Suprapubic skin (tissue), 4 donors: ENCODE measurements at regions not wholly inside any gene's neighbourhood (a gene's known extent, or its start where the extent isn't known, plus 50 kb on each side); places are given as distances from the start of the nearest gene placed in this dataset.

Source experiments
- DNase-seq, 2 donors: peaks; one replicate each; pipeline ENCODE4 v3.0.0-alpha.2; 2019; ENCODE audit warnings: low spot score in 2 of 2
- H3K27ac ChIP-seq: fragments of 200-600 bp; sonication (generic); one replicate; pipeline ENCODE4 v1.5.1; 2019
- H3K27me3 ChIP-seq: fragments of 200-600 bp; sonication (generic); one replicate; pipeline ENCODE4 v1.5.1; 2019
- H3K36me3 ChIP-seq: fragments of 200-600 bp; sonication (generic); one replicate; pipeline ENCODE4 v1.5.1; 2019
- H3K4me1 ChIP-seq: fragments of 200-600 bp; sonication (generic); one replicate; pipeline ENCODE4 v1.5.1; 2019
- H3K4me3 ChIP-seq: fragments of 200-600 bp; sonication (generic); one replicate; pipeline ENCODE4 v1.5.1; 2019; ENCODE audit warnings: mild to moderate bottlenecking
- H3K9me3 ChIP-seq: fragments of 200-600 bp; sonication (generic); one replicate; pipeline ENCODE4 v1.5.1; 2019
- EP300 ChIP-seq: sonication (generic); formaldehyde crosslinking; IDR thresholded peaks from one replicate; pipeline ENCODE4 v1.6.1; 2017; ENCODE audit warnings: antibody characterized with exemption
- POLR2A ChIP-seq, 2 donors: fragments of 450-650 bp; IDR thresholded peaks; one replicate each; pipeline ENCODE4 v1.6.1; 2017; ENCODE audit warnings: antibody characterized with exemption in 2 of 2, mild to moderate bottlenecking in 2 of 2, moderate library complexity in 2 of 2
- POLR2AphosphoS5 ChIP-seq, 3 donors: sonication (generic); formaldehyde crosslinking; IDR thresholded peaks; one replicate each; pipeline ENCODE4 v1.6.1; 2017; ENCODE audit warnings: antibody characterized with exemption in 3 of 3
- WGBS: methylation state at CpG from one replicate; pipeline ENCODE4 v1.1.5; 2018; 5-methylcytosine and 5-hydroxymethylcytosine counted together
- TF ChIP-seq, protein P1 (sequence below), 2 donors: fragments of 200-600 bp in 1 of 2; fragments of 450-650 bp in 1 of 2; sonication (generic) in 1 of 2; IDR thresholded peaks; one replicate each; pipeline ENCODE4 v1.5.1; 2016 to 2019; ENCODE audit warnings: antibody characterized with exemption in 2 of 2, mild to moderate bottlenecking in 1 of 2, moderate library complexity in 1 of 2

DNA sequence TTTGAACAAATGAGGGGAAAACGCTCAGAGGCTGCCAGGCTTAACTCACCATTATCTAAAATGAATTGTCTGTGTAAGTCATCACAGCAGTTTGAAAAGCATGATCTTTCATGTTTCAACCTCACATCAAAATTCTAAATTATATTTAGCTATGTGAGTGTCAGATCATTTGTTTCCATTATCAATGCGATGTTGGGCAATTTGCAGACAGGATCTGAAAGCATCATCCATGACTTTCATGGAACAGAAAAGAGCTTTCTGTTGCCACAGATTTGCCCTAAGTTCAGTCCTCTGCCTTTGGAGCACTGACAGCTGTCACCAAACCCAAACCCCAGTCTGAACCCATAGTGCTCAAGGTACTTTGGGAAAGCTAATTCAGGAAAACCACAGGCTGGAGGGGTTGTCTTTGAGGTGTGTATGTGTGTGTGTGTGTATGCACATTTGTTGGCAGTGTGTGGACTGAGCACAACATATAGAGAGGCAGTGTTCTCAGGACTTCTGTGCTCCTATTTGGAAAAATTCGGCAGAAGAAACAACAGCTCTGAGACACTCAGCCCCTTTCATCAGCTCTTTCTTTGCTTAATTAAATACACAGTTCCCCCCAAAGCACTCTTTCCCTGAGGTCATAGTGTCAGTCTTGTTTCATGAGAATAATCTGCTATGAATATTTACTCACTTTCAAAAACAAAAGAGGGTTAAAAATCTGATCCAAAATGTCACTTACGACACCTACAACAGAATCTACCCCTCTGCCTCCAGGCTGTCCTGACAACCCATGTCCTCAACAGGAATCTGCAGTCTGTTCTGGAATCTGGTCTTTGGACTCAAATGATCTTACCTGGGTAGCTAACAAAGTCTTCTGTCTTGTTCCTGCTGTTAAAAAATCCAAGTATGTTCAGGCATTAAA, 188.5 kb upstream of the KLF14 start:
- Histone ChIP-seq H3K27ac (peak overlapping the region; percentile 70), H3K36me3 (peaks cover 9% of the 10 kb centered on the region), H3K9me3 (no peaks in the 10 kb centered on the region), H3K4me1 (peaks cover 48% of the 10 kb centered on the region), H3K27me3 (no peaks in the 10 kb centered on the region), H3K4me3 (no peak overlapping the region)
- 59% methylated on average over 4 of the region's 4 CpGs for WGBS
- TF ChIP-seq, protein P1, sequence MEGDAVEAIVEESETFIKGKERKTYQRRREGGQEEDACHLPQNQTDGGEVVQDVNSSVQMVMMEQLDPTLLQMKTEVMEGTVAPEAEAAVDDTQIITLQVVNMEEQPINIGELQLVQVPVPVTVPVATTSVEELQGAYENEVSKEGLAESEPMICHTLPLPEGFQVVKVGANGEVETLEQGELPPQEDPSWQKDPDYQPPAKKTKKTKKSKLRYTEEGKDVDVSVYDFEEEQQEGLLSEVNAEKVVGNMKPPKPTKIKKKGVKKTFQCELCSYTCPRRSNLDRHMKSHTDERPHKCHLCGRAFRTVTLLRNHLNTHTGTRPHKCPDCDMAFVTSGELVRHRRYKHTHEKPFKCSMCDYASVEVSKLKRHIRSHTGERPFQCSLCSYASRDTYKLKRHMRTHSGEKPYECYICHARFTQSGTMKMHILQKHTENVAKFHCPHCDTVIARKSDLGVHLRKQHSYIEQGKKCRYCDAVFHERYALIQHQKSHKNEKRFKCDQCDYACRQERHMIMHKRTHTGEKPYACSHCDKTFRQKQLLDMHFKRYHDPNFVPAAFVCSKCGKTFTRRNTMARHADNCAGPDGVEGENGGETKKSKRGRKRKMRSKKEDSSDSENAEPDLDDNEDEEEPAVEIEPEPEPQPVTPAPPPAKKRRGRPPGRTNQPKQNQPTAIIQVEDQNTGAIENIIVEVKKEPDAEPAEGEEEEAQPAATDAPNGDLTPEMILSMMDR (IDR thresholded peaks at IDR 0.05), result no peak
- TF ChIP-seq EP300, result no peak
- no peak for TF ChIP-seq POLR2AphosphoS5 (IDR thresholded peaks at IDR 0.05)
- no peak for TF ChIP-seq POLR2A (IDR thresholded peaks at IDR 0.05)
- no peak for DNase-seq

DNA sequence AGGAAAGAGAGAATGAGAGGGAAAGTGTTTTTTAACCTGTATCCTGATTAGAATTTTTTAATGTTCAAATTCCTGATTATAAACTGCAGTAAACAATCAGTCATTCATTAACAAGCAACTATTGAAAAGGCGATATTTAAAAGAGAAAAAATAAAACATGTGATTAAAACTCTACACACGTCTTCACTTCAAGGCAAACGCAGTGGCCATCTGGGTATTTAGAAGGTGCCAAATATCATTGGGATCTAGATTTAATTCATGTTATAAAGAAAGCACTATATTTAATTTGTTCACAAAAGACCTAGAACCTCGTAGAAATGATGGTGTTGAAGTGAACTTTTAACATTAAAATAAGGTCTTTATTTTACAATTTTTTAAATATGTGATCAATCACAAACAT, 189.4 kb upstream of the KLF14 start:
- no peak overlapping the region for H3K4me3 ChIP-seq
- peaks cover 46% of the 10 kb centered on the region for H3K4me1 ChIP-seq
- H3K9me3 ChIP-seq, result no peaks in the 10 kb centered on the region
- TF ChIP-seq, protein P1 (IDR thresholded peaks at IDR 0.05), result no peak
- TF ChIP-seq EP300, result no peak
- no peak for TF ChIP-seq POLR2AphosphoS5 (IDR thresholded peaks at IDR 0.05)
- no peak for TF ChIP-seq POLR2A (IDR thresholded peaks at IDR 0.05)
- no peak overlapping the region for H3K27ac ChIP-seq
- no peaks in the 10 kb centered on the region for H3K27me3 ChIP-seq
- DNase-seq, result no peak
- H3K36me3 ChIP-seq, result peaks cover 12% of the 10 kb centered on the region
- WGBS, result 68% methylated on average over 4 of the region's 4 CpGs

DNA sequence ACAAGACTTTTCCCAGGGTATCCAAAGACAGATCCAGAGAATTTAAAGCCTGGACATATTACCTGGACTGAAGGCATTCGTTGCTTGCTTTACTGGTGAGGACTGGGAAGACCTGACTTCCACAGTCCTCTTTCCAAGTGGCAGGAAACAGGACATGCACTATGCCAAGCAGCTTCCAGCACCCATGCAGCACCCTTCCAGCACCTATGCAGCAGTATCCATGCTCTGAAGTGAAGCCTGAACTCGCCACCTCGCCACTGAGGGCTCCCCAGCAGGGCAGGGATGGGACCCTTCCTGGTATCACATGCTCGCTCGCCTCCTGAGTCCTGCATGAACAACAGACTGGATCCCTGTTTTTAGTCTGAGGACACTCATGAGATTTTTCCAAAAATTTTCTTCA, 189.9 kb upstream of the KLF14 start:
- 85% methylated on average over 5 of the region's 5 CpGs for WGBS
- H3K4me1 ChIP-seq, result peaks cover 44% of the 10 kb centered on the region
- TF ChIP-seq POLR2A (IDR thresholded peaks at IDR 0.05), result no peak
- no peak for TF ChIP-seq EP300
- no peak for TF ChIP-seq POLR2AphosphoS5 (IDR thresholded peaks at IDR 0.05)
- TF ChIP-seq, protein P1 (IDR thresholded peaks at IDR 0.05), result no peak
- H3K27me3 ChIP-seq, result no peaks in the 10 kb centered on the region
- peaks cover 12% of the 10 kb centered on the region for H3K36me3 ChIP-seq
- H3K27ac ChIP-seq, result no peak overlapping the region
- no peak overlapping the region for H3K4me3 ChIP-seq
- H3K9me3 ChIP-seq, result no peaks in the 10 kb centered on the region
- DNase-seq, result no peak

DNA sequence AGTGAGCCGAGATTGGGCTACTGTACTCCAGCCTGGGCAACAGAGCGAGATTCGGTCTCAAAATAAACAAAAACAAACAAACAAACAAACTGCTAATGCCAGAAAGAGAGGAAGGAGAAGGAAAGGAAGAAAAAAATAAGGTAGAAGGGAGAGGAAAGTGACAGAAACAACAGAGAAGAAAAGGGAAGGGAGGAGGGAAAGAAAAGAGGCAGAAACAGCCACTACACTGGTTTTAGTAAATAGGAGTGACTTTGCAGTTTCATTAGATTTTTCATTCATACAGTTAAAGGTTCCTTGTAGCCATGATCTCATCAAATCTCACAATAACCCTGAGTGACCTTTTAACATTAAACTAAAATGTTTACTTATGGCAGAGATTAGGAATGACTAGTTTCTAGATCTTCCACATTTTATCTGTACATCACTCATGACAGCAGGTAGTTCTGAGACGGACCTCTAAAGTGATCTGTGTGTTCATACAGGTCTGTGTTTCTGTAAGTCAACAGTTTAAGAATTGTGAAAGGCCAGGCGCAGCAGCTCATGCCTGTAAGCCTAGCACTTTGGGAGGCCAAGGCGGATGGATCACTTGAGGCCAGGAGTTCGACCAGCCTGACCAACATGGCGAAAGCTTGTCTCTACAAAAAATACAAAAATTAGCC, 191.3 kb upstream of the KLF14 start:
- H3K4me3 ChIP-seq, result no peak overlapping the region
- no peaks in the 10 kb centered on the region for H3K27me3 ChIP-seq
- TF ChIP-seq EP300 (no peak), POLR2A (IDR thresholded peaks at IDR 0.05) (no peak), POLR2AphosphoS5 (IDR thresholded peaks at IDR 0.05) (no peak)
- TF ChIP-seq, protein P1 (IDR thresholded peaks at IDR 0.05), result no peak
- H3K36me3 ChIP-seq, result peaks cover 12% of the 10 kb centered on the region
- H3K4me1 ChIP-seq, result peaks cover 53% of the 10 kb centered on the region
- H3K27ac ChIP-seq, result no peak overlapping the region
- H3K9me3 ChIP-seq, result no peaks in the 10 kb centered on the region
- DNase-seq, result no peak
- WGBS, result 90% methylated on average over 8 of the region's 8 CpGs
